Activated naive CD4-positive, alpha-beta T cell treated with anti-CD3 and anti-CD28 coated beads, Interleukin-2, amount 10 ng/mL, durations not matched to agents 7 days and 5 days (primary cell): ENCODE measurements at regions not wholly inside any gene's neighbourhood (a gene's known extent, or its start where the extent isn't known, plus 50 kb on each side); places are given as distances from the start of the nearest gene placed in this dataset.
"Not testable (repeated sequence)": the region's sequence is repeated elsewhere in the genome, so short reads cannot be mapped to it uniquely, and the experiment has no call there.

Source experiments
- CTCF ChIA-PET: fragments of 350-600 bp; sonication (Branson Sonifier 250); formaldehyde crosslinking; loops from one replicate; lab custom pipeline; 2021; ENCODE audit warnings: antibody characterized with exemption; lab: Charles Lee
- DNase-seq: peaks from one replicate; pipeline ENCODE4 v3.0.0-alpha.2; 2020
- H3K27ac Mint-ChIP-seq: one replicate; pipeline ENCODE4 v1.8.0; 2021; ENCODE audit warnings: mild to moderate bottlenecking, moderate library complexity, mixed read lengths
- H3K27me3 Mint-ChIP-seq: one replicate; pipeline ENCODE4 v1.8.0; 2021; ENCODE audit warnings: mild to moderate bottlenecking, mixed read lengths
- H3K36me3 Mint-ChIP-seq: one replicate; pipeline ENCODE4 v1.8.0; 2021; ENCODE audit warnings: mixed read lengths
- H3K4me1 Mint-ChIP-seq: one replicate; pipeline ENCODE4 v1.8.0; 2021; ENCODE audit warnings: mixed read lengths
- H3K4me3 Mint-ChIP-seq: one replicate; pipeline ENCODE4 v1.8.0; 2021; ENCODE audit warnings: mild to moderate bottlenecking, moderate library complexity, mixed read lengths
- H3K9me3 Mint-ChIP-seq: one replicate; pipeline ENCODE4 v1.8.0; 2021; ENCODE audit warnings: mixed read lengths

DNA sequence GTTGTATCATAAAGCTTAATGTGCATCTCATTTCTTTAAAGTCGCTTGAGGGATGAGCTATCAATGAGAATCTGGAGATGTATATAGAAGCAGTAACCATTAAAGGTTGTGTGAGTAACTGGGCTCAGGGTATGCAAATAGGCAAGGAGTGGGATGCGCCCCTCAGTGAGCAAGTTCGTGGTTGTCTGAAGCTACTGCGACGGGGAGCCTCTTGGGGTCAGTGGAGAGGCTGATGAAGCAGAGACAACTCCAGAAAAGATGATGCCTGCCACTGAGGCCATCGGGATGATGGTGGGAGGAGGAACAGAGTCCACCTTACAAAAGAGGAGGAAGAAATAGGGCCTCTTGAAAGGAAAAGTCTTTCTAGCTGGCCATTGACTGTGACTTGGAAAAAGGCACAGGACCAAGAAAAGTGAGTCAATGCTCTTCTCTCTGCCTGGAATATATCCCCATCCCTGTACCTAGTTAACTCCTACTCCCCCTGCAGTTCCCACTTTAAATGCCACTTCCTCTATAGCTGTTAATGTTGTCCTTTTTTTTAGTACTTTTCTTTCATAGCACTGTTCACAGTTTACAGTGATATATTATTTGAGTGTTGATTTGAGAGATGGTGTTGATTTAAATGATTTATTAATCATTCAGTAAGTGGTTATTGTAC, 51.4 kb upstream of the LSM6 start:
- no peaks in the 10 kb centered on the region for H3K4me1 Mint-ChIP-seq
- H3K9me3 Mint-ChIP-seq = no peaks in the 10 kb centered on the region
- no peaks in the 10 kb centered on the region for H3K36me3 Mint-ChIP-seq
- DNase-seq = no peak
- CTCF ChIA-PET = interaction anchor here (1.2 kb wide), 1 partner anchor 12 kb away, joined by 4 read pairs; no protein-coding TSS in a partner anchor
- no peak overlapping the region for H3K4me3 Mint-ChIP-seq
- no peak overlapping the region for H3K27ac Mint-ChIP-seq
- peaks cover 6% of the 10 kb centered on the region for H3K27me3 Mint-ChIP-seq

DNA sequence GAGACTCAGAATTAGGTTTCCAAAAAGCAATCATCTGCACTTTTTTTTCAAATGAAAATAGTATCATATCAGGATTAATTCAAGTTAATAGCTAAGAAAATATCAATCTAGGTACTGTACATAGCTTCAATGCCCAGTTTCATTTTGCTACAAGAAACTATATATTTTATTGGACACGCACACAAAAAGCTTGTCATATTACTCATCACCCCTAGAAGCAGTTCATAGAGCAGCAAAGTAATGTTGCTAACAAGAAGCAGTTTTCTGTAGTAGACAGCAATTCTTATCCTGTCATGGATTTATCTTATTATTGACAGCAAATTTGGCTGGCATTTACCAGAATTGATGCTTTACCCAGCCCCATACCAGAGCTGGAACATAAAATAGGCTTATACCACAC, 52.3 kb upstream of the LSM6 start:
- H3K27ac Mint-ChIP-seq = no peak overlapping the region
- no peaks in the 10 kb centered on the region for H3K4me1 Mint-ChIP-seq
- H3K9me3 Mint-ChIP-seq = no peaks in the 10 kb centered on the region
- H3K36me3 Mint-ChIP-seq = no peaks in the 10 kb centered on the region
- DNase-seq = no peak
- peaks cover 6% of the 10 kb centered on the region for H3K27me3 Mint-ChIP-seq
- H3K4me3 Mint-ChIP-seq = no peak overlapping the region
- CTCF ChIA-PET = interaction anchor here (1.2 kb wide), 1 partner anchor 13 kb away, joined by 4 read pairs; no protein-coding TSS in a partner anchor

DNA sequence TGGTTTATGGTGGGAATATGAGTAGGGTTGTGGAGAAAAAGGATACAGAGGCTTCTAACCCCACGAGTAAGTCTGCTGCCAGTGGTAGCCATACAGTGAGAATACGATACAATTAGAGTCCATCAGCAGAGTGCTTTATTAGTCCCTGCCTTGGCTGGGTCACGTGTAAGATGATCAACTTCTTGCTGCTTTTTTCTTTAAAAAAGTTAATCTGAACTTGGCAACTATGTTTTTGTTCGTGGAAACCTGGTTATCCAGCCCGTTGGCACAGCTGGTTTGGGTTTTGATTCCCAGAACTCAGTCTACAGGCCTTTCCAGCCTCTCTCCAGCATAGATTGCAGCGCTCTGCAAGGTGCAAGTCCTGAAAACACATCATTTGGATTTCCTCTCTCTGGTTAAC, 53.1 kb upstream of the LSM6 start:
- DNase-seq = no peak
- Mint-ChIP-seq H3K27me3 (peaks cover 6% of the 10 kb centered on the region), H3K27ac (no peak overlapping the region), H3K9me3 (no peaks in the 10 kb centered on the region), H3K4me1 (no peaks in the 10 kb centered on the region), H3K36me3 (no peaks in the 10 kb centered on the region), H3K4me3 (no peak overlapping the region)
- CTCF ChIA-PET = no interaction called here

DNA sequence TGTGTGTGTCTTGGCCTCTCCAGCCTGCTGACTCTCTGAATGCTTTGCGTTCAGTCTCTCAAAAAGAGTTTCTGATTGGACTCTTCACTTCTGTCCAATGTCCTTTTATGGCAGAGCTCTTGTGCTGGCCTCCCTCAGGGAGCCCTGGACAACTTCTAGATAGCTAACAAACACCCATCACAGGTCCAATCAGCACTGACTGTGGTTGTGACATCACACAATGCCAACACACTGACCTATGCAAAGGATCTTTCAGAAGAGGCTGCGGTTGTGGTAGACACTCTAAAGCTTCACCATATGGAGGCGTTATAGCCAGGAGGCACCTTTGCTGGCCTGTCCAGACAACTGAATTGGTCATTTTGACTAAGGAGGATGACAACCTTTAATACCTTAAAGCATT, 53.8 kb upstream of the LSM6 start:
- no peak overlapping the region for H3K4me3 Mint-ChIP-seq
- no peak for DNase-seq
- CTCF ChIA-PET = no interaction called here
- no peak overlapping the region for H3K27ac Mint-ChIP-seq
- H3K4me1 Mint-ChIP-seq = no peaks in the 10 kb centered on the region
- H3K9me3 Mint-ChIP-seq = no peaks in the 10 kb centered on the region
- H3K36me3 Mint-ChIP-seq = no peaks in the 10 kb centered on the region
- peaks cover 6% of the 10 kb centered on the region for H3K27me3 Mint-ChIP-seq

DNA sequence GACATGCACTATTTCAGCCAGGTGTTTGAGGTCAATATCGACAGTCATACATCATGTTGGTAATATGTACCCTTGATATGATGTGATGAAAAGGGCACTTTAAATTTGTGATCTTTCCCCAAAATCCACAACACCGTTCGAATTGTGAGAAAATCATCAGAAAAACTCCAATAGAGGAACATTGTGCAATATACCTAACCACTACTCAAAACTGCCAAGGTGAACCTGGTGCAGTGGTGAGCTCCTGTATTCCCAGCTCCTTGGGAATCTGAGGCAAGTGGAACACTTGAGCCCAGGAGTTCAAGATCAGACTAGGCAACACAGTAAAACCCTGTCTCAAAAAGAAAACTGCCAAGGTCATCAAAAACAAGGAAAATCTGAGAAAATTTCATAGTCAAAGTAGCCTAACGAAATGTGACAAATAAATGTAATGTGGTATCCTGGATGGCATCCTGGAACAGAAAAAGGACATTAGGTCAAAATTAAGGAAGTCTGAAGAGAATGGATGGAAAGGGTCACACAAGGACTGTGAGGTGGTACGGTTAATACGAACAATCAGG, 55.6 kb upstream of the LSM6 start:
- H3K27me3 Mint-ChIP-seq = peaks cover 6% of the 10 kb centered on the region
- CTCF ChIA-PET = no interaction called here
- no peaks in the 10 kb centered on the region for H3K36me3 Mint-ChIP-seq
- H3K4me1 Mint-ChIP-seq = no peaks in the 10 kb centered on the region
- no peak overlapping the region for H3K27ac Mint-ChIP-seq
- H3K4me3 Mint-ChIP-seq = no peak overlapping the region
- H3K9me3 Mint-ChIP-seq = no peaks in the 10 kb centered on the region
- DNase-seq = no peak

DNA sequence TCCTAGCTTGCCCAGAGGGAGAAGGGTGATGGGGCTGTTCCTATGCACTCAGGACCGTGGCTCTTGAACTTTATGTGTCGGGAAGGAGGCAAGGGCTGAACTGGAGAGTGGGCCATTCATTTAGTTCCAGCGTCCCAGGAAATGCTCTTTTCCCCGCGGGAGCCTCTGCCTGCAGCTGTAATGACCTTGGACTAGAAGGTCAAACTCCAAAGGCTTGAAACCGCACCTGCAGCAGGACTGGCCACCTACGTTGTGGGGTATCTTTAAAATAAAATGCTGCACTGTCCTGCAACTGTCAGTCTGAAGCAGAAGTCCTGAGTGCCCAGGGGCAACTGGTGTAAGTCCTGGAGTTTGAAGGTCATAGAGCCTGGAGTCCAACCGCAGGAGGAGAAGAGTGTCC, 61.5 kb upstream of the LSM6 start:
- DNase-seq = no peak
- CTCF ChIA-PET = no interaction called here
- H3K4me1 Mint-ChIP-seq = no peaks in the 10 kb centered on the region
- no peaks in the 10 kb centered on the region for H3K36me3 Mint-ChIP-seq
- no peaks in the 10 kb centered on the region for H3K9me3 Mint-ChIP-seq
- H3K27me3 Mint-ChIP-seq = no peaks in the 10 kb centered on the region
- no peak overlapping the region for H3K27ac Mint-ChIP-seq
- no peak overlapping the region for H3K4me3 Mint-ChIP-seq

DNA sequence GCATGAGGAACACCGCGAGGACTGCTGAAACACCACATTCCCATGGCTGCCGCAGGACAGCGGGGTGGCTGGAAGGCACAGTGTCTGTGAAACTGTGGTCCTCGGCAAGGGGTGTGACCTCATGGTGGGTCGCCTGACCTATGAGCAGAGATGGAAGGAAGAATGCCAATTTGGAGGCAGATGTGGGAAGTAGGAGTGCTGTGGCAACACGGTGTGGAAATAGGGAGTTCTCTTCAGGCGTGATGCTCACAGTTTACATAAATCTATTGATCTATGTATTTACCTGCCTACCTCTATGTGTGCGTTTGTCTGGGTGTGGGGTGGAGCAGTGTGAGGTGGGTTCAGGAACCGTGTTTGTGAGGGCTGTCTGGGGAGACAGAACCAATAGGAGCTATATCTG, 62.3 kb upstream of the LSM6 start:
- no peaks in the 10 kb centered on the region for H3K9me3 Mint-ChIP-seq
- no peak overlapping the region for H3K4me3 Mint-ChIP-seq
- H3K36me3 Mint-ChIP-seq = no peaks in the 10 kb centered on the region
- no peak for DNase-seq
- no peaks in the 10 kb centered on the region for H3K4me1 Mint-ChIP-seq
- CTCF ChIA-PET = no interaction called here
- no peak overlapping the region for H3K27ac Mint-ChIP-seq
- H3K27me3 Mint-ChIP-seq = no peaks in the 10 kb centered on the region

DNA sequence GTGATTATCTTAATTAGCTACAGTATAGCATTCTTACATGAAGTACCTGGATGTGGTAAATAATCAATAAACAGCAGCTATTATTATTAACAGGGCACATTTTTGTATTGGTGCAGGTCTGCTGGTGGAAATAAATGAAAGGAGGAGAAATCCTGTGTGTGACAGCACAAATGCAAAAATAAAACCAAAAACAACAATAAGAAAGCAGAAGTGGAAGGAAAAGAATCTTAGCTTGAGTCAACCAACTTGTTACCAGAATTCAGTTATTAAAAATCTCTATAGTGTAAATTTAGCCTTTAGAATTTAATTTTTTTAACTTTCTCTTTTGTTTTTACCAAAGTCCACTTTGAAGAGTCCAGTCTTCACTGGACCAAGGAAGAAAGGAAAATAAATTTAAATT, 63.1 kb upstream of the LSM6 start:
- CTCF ChIA-PET = interaction anchor here (0.9 kb wide), 1 partner anchor 390 kb away, joined by 3 read pairs; no protein-coding TSS in a partner anchor
- H3K27me3 Mint-ChIP-seq = no peaks in the 10 kb centered on the region

DNA sequence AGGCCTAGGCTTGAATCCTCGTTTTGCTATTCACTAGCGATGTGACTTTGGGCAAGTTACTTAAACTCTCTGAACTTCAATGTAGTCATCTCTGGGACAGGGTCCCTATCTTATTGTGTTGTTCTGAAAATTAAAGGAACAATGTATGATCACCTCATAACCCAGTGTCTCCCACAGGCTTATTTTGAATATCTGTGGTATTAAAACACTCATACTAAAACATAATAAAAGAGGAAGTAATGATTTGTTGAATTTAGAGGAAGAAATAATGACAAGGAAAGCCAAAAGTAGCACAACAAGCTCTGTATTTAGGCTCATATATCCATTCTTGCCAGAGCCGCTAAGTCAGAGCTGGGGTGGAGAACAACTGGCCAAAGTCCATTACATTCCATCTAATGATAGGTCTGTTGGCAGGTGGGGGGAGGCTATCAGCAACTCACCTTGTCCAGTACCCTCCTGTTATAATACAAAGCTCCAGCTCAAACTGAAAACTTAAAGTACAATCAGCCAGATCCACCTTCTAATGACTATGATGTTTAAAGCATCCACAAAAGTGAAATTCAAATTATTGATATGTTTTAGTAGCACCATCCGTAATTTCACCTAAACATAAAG, 64.5 kb upstream of the LSM6 start:
- H3K4me3 Mint-ChIP-seq = no peak overlapping the region

More for the DNA sequence above, 63.1 kb upstream of the LSM6 start:
- no peak overlapping the region for H3K27ac Mint-ChIP-seq
- no peaks in the 10 kb centered on the region for H3K4me1 Mint-ChIP-seq
- no peak overlapping the region for H3K4me3 Mint-ChIP-seq
- no peaks in the 10 kb centered on the region for H3K9me3 Mint-ChIP-seq
- H3K36me3 Mint-ChIP-seq = no peaks in the 10 kb centered on the region
- DNase-seq = no peak

DNA sequence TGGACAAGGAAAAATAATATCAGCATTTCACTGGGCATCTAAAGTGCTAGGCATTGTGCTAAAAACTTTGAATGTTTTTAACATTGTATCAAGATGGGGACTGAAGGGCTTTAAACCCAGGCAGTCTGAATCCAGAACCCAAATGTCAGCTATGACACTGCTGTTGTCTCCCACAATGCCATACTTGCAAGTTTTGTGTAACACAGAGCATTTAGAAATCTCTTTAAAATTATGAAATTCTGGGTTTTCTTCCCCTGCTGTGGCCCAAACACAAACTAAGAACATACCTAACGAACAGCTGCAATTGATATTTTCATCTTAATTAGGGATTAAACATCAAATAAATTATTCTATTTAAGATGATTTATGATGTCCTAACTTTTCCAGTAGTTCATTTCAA, 66.8 kb upstream of the LSM6 start:
- Mint-ChIP-seq H3K27ac (no peak overlapping the region), H3K4me1 (no peaks in the 10 kb centered on the region), H3K36me3 (no peaks in the 10 kb centered on the region), H3K27me3 (no peaks in the 10 kb centered on the region), H3K9me3 (no peaks in the 10 kb centered on the region), H3K4me3 (no peak overlapping the region)
- no peak for DNase-seq
- CTCF ChIA-PET = no interaction called here

More for the DNA sequence above, 64.5 kb upstream of the LSM6 start:
- no peaks in the 10 kb centered on the region for H3K9me3 Mint-ChIP-seq
- H3K36me3 Mint-ChIP-seq = no peaks in the 10 kb centered on the region
- no peaks in the 10 kb centered on the region for H3K27me3 Mint-ChIP-seq
- H3K4me1 Mint-ChIP-seq = no peaks in the 10 kb centered on the region
- no peak overlapping the region for H3K27ac Mint-ChIP-seq
- CTCF ChIA-PET = interaction anchor here (0.6 kb wide), 1 partner anchor 154 kb away, joined by 3 read pairs; no protein-coding TSS in a partner anchor
- DNase-seq = no peak

DNA sequence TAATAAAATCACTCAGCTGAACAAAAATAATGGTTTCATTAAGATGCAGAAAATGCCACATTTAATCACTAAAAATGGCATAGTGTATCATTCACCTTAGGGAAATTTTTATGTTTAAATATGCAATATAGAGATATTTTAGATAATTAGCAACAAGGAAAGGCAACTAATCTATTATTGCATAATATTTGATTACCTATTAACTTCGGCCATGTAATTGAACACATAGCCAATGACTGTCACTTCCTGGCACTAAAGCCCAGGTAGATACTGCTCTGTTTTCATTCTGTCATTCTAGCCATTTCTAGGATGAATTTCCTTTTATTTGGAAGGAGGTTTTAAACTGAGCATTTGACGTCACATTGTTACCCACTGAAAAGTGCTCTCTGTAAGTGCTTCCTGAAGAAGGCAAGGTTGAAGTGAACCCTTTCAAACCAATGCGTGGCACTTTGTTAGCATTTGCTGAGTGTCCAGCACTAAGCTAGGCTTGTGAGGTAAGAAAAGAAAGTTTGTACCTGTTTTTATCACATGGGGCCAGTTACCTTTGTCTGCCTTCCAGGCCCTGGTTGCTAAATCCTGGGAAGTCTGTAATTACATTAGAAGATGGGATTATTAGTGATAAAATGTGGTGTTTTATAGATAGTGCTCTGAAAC, 67.8 kb upstream of the LSM6 start:
- no peaks in the 10 kb centered on the region for H3K9me3 Mint-ChIP-seq
- CTCF ChIA-PET = interaction anchor here (0.6 kb wide), 1 partner anchor 12 kb away, joined by 3 read pairs; no protein-coding TSS in a partner anchor
- H3K36me3 Mint-ChIP-seq = no peaks in the 10 kb centered on the region
- no peak overlapping the region for H3K27ac Mint-ChIP-seq
- no peak overlapping the region for H3K4me3 Mint-ChIP-seq
- no peaks in the 10 kb centered on the region for H3K27me3 Mint-ChIP-seq
- no peak for DNase-seq
- H3K4me1 Mint-ChIP-seq = no peaks in the 10 kb centered on the region

DNA sequence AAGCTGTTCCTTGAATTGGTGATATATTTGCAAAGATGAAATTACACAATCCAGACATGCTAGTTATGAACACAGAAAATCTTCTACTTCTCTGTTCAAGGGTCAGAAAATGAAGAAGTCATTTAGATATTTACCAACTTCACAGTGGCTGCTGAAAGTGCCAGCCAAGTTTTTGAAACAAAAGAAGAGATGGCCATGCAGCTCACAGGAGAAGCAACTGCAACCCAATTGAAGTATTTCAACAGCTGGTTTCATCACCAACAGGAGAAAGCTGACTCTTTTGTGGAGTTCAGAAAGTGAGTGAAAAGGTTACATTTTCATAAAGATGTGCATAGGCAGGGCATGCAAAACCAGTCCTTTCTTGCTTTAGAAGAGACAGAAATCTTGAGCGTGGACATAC, 70.1 kb upstream of the LSM6 start:
- CTCF ChIA-PET = no interaction called here

DNA sequence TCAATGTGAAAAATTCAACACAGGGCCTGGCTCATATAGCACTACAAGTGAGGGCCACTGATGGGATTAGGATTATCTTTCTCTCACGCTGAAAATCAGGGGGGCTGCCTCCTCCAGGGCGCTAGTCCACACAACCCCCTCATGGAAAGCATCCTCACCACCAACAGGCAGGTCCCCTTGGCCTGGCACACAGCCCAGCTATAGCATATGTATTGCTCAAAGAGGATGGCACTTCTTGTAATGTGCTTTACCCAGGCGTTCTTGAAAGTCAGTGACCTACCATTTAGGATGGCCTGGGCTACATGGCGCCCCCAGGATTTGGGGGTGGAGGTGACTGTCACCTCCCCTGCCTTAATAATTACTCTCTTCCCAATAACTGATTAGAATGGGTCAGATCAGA, 71.0 kb upstream of the LSM6 start:
- H3K27me3 Mint-ChIP-seq = peaks cover 3% of the 10 kb centered on the region
- no peak overlapping the region for H3K4me3 Mint-ChIP-seq
- H3K36me3 Mint-ChIP-seq = no peaks in the 10 kb centered on the region
- CTCF ChIA-PET = no interaction called here
- no peak overlapping the region for H3K27ac Mint-ChIP-seq
- H3K9me3 Mint-ChIP-seq = no peaks in the 10 kb centered on the region
- H3K4me1 Mint-ChIP-seq = no peaks in the 10 kb centered on the region
- DNase-seq = no peak

More for the DNA sequence above, 70.1 kb upstream of the LSM6 start:
- Mint-ChIP-seq H3K4me3 (no peak overlapping the region), H3K4me1 (no peaks in the 10 kb centered on the region), H3K36me3 (no peaks in the 10 kb centered on the region), H3K9me3 (no peaks in the 10 kb centered on the region), H3K27ac (no peak overlapping the region), H3K27me3 (no peaks in the 10 kb centered on the region)
- DNase-seq = no peak

DNA sequence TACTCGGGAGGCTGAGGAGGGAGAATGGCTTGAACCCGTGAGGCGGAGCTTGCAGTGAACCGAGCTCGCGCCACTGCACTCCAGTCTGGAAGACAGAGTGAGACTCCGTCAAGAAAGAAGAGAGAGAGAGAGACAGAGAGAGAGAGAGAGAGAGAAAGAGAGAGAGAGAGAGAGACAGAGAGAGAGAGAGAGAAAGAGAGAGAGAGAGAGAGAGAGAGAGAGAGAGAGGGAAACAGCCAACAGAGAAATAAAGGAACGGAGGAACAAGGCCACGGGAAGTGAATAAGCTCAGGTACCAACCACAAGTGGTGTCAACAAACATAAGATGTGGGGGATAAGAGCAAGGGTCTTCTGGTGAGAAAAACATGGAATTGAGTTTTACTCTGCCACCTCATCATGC, 71.5 kb upstream of the LSM6 start:
- H3K27me3 Mint-ChIP-seq, H3K4me3 Mint-ChIP-seq, DNase-seq, H3K4me1 Mint-ChIP-seq, CTCF ChIA-PET, H3K9me3 Mint-ChIP-seq, H3K36me3 Mint-ChIP-seq, H3K27ac Mint-ChIP-seq: not testable (repeated sequence)
